Lower lobe of right lung (tissue), 2 donors: ENCODE measurements at regions not wholly inside any gene's neighbourhood (a gene's known extent, or its start where the extent isn't known, plus 50 kb on each side); places are given as distances from the start of the nearest gene placed in this dataset.

Experiments
- ATAC-seq, 2 donors: fragments of 200-7000 bp; cut with Tn5 transposase; one replicate each; pipeline ENCODE4 v1.9.1; 2020 to 2022; ENCODE audit warnings: mild to moderate bottlenecking in 2 of 2, moderate library complexity in 2 of 2
- DNase-seq: peaks from one replicate; pipeline ENCODE4 v3.0.0-alpha.2; 2020
- H3K27ac ChIP-seq: fragments of 200-600 bp; one replicate; pipeline ENCODE4 v1.8.0; 2022
- H3K27me3 ChIP-seq: fragments of 200-600 bp; one replicate; pipeline ENCODE4 v1.8.0; 2022; ENCODE audit warnings: low read depth
- H3K36me3 ChIP-seq: fragments of 200-600 bp; one replicate; pipeline ENCODE4 v1.8.0; 2022; ENCODE audit warnings: mild to moderate bottlenecking
- H3K4me1 ChIP-seq: fragments of 200-600 bp; one replicate; pipeline ENCODE4 v1.8.0; 2022
- H3K4me3 ChIP-seq: fragments of 200-600 bp; one replicate; pipeline ENCODE4 v1.8.0; 2022; ENCODE audit warnings: mild to moderate bottlenecking
- H3K9me3 ChIP-seq: fragments of 200-600 bp; one replicate; pipeline ENCODE4 v1.8.0; 2022
- intact Hi-C: fragments of 100-400 bp; cut with DNase I; formaldehyde crosslinking; loops from one replicate; pipeline ENCODE4 v1.11.0; 2022
- TF ChIP-seq, protein P1 (sequence below): fragments of 200-600 bp; IDR thresholded peaks from one replicate; pipeline ENCODE4 v1.8.0; 2022; ENCODE audit warnings: antibody characterized with exemption, mild to moderate bottlenecking
- donor health status: DM: no; HTN: yes; CAD: no; lungs with severe emphysema.

DNA sequence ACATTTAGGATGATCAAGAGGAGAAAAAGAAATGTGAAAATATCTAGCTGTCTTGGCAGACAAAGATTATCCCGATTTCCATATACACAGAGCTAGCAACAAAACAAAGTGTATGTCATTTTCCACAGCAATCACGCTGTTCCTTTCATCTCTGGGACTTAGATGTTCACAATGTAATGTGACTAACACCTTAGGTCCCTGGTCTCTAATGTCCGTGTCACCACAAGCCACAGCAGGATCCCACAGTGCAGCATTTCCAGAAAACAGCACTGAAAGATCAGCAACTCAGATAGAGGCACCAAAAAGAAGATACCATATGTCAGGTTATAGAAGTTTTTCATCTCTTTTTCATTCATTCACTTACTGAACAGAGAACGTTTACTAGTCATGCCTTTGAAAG is 118.0 kb upstream of the TNPO1 start:
- DNase-seq: no peak
- Histone ChIP-seq H3K27me3 (no peaks in the 10 kb centered on the region), H3K36me3 (no peaks in the 10 kb centered on the region), H3K4me3 (no peak overlapping the region), H3K27ac (no peak overlapping the region), H3K9me3 (no peaks in the 10 kb centered on the region), H3K4me1 (no peaks in the 10 kb centered on the region)
- ATAC-seq: no peak
- TF ChIP-seq, protein P1, sequence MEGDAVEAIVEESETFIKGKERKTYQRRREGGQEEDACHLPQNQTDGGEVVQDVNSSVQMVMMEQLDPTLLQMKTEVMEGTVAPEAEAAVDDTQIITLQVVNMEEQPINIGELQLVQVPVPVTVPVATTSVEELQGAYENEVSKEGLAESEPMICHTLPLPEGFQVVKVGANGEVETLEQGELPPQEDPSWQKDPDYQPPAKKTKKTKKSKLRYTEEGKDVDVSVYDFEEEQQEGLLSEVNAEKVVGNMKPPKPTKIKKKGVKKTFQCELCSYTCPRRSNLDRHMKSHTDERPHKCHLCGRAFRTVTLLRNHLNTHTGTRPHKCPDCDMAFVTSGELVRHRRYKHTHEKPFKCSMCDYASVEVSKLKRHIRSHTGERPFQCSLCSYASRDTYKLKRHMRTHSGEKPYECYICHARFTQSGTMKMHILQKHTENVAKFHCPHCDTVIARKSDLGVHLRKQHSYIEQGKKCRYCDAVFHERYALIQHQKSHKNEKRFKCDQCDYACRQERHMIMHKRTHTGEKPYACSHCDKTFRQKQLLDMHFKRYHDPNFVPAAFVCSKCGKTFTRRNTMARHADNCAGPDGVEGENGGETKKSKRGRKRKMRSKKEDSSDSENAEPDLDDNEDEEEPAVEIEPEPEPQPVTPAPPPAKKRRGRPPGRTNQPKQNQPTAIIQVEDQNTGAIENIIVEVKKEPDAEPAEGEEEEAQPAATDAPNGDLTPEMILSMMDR: no peak
- intact Hi-C loops: no loop called here

DNA sequence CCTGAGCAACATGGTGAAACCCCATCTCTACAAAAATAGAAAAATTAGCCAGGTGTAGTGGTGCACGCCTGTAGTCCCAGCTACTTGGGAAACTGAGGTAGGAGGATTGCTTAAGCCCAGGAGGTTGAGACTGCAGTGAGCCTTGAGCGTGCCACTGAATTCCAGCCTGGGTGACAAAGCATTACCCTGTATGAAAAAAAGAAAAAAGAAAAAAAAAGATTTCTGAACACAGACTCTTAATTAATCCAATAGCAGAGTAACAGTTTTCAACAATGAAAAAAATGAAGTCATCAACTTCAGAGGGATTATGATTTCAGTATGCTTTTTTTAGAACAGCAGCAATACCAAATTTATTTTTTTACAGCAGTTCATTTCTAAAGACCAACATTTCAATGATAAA is 118.8 kb upstream of the TNPO1 start:
- ATAC-seq (no peak), DNase-seq (no peak)
- intact Hi-C loops: no loop called here
- no peak overlapping the region for H3K27ac ChIP-seq
- TF ChIP-seq, protein P1: no peak
- no peaks in the 10 kb centered on the region for H3K36me3 ChIP-seq
- no peaks in the 10 kb centered on the region for H3K9me3 ChIP-seq
- H3K27me3 ChIP-seq: no peaks in the 10 kb centered on the region
- H3K4me1 ChIP-seq: no peaks in the 10 kb centered on the region
- H3K4me3 ChIP-seq: no peak overlapping the region

DNA sequence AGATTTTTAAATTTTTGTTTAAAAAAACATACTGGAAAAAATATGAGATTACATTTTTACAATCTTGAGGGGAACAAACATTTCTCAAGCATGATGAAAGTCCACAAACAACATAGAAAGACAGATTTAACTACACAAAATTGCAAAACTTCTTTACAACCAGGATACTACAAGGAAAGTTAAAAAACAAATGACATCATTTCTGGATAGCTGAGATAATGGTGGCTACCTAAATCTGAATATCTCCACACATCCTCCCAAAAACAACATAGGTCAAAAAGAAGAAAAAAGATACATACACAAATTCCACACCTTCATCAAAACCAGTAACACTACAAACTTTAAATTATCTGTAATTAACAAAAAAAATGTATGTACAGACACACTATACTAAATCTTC is 120.8 kb upstream of the TNPO1 start:
- no peaks in the 10 kb centered on the region for H3K4me1 ChIP-seq
- H3K4me3 ChIP-seq: no peak overlapping the region
- no peaks in the 10 kb centered on the region for H3K9me3 ChIP-seq
- H3K27me3 ChIP-seq: no peaks in the 10 kb centered on the region
- H3K27ac ChIP-seq: no peak overlapping the region
- intact Hi-C loops: no loop called here
- TF ChIP-seq, protein P1: no peak
- DNase-seq: no peak
- no peak for ATAC-seq
- H3K36me3 ChIP-seq: no peaks in the 10 kb centered on the region

DNA sequence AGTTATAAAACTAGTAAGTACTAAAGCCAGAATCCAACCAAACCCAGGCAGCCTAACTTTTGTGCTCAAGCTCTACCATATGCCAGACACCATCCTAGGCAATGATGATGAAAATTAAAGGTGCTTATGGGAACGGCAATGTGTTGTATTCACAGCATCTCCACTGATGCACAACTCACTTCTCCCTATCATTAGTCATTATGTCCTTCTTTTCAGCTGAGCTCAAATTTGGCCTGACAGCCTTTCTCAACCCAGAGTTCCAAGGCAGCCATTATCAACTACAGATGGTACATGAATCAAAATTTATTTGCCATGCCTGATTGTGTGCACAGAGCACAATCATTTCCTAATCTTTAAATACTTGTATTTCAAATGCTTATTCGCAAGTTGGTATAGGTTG is 121.6 kb upstream of the TNPO1 start:
- H3K27ac ChIP-seq: no peak overlapping the region
- intact Hi-C loops: no loop called here
- DNase-seq (no peak), ATAC-seq (no peak)
- TF ChIP-seq, protein P1: no peak
- no peaks in the 10 kb centered on the region for H3K27me3 ChIP-seq
- no peaks in the 10 kb centered on the region for H3K4me1 ChIP-seq
- no peak overlapping the region for H3K4me3 ChIP-seq
- no peaks in the 10 kb centered on the region for H3K9me3 ChIP-seq
- no peaks in the 10 kb centered on the region for H3K36me3 ChIP-seq

DNA sequence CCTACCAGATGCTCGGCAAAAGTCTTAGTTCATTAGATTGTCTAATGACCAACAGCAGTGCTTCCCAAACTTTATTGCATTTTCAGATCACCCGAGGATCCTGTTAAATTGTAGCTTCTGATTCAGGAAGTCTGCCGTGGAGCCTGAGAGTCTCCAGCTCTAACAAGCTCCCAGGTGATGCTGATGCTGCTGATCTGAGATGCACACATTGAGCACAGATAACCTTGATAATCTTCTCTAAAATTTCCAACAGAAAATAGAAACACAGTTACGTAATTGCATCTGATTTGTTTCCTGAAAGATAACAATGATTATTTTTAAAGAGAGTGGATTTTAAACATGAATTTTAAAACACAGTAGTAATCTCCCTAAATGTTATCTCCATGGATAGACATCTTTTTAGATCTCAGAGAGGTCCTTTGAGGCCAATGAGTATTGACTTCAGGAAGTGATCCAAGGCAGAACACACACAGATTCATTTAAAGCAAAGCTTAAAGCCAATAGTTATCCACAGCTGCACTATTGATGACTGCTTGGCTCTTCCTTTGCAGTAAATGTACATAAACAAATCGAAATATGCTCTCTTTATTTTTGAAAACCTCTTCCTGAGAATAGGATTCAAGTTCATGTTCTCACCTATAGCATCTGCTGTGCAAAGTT is 122.8 kb upstream of the TNPO1 start:
- no peaks in the 10 kb centered on the region for H3K36me3 ChIP-seq
- H3K27ac ChIP-seq: no peak overlapping the region
- H3K4me3 ChIP-seq: no peak overlapping the region
- H3K4me1 ChIP-seq: no peaks in the 10 kb centered on the region
- intact Hi-C loops: no loop called here
- no peak for DNase-seq
- no peak for ATAC-seq
- no peaks in the 10 kb centered on the region for H3K9me3 ChIP-seq
- H3K27me3 ChIP-seq: no peaks in the 10 kb centered on the region
- TF ChIP-seq, protein P1: no peak
